SK-N-SH (cell line): ENCODE measurements at regions not wholly inside any gene's neighbourhood (a gene's known extent, or its start where the extent isn't known, plus 50 kb on each side); places are given as distances from the start of the nearest gene placed in this dataset.

Experiments used
- CTCF ChIA-PET: fragments of 300-600, 350-600 bp; formaldehyde crosslinking; extraction: SDS; loops from one replicate; lab custom pipeline; 2021; lab: Yijun Ruan, JAX
- POLR2A ChIA-PET: fragments of 350-600 bp; sonication (Branson Sonifier 250); formaldehyde crosslinking; extraction: SDS; loops from one replicate; lab custom pipeline; 2020; ENCODE audit warnings: antibody characterized with exemption, inconsistent platforms; lab: Yijun Ruan, JAX
- DNase-seq: peaks from one replicate; pipeline ENCODE4 v3.0.0; 2012
- H2AFZ ChIP-seq: fragments of 200-600 bp; sonication (generic); 2 replicates; pipeline ENCODE4 v1.8.1; 2016; ENCODE audit warnings: antibody characterized with exemption, mild to moderate bottlenecking, low read depth
- H3F3A ChIP-seq: fragments of 200-600 bp; sonication (generic); replicated peaks from 2 replicates; pipeline ENCODE3; 2016; ENCODE audit warnings: antibody characterized with exemption, mild to moderate bottlenecking; ENCODE audit not compliant: insufficient read depth
- H3K27ac ChIP-seq, 2 experiments: fragments of 200-500 bp in 1 of 2; fragments of 200-600 bp in 1 of 2; sonication (Bioruptor generic) in 1 of 2; sonication (generic), shearing (Covaris generic) in 1 of 2; 2 replicates each; pipeline versions ENCODE4 v1.5.1 to v1.6.1; 2014 to 2016; ENCODE audit warnings: low read depth in 2 of 2, inconsistent platforms in 1 of 2, low read length in 1 of 2, mild to moderate bottlenecking in 1 of 2, mixed read lengths in 1 of 2
- H3K27me3 ChIP-seq: fragments of 200-600 bp; sonication (generic), shearing (Covaris generic); 2 replicates; pipeline ENCODE4 v1.6.1; 2016; ENCODE audit warnings: mixed run types; ENCODE audit not compliant: insufficient read depth
- H3K36me3 ChIP-seq, 2 experiments: fragments of 200-500 bp in 1 of 2; fragments of 200-600 bp in 1 of 2; sonication (Bioruptor generic) in 1 of 2; sonication (generic) in 1 of 2; replicated peaks in 1 of 2; 2 replicates each; pipeline versions ENCODE3 to v1.5.1; 2014 to 2016; ENCODE audit warnings: low read length in 1 of 2, mild to moderate bottlenecking in 1 of 2; ENCODE audit not compliant: insufficient read depth in 2 of 2, control insufficient read depth in 1 of 2
- H3K4me1 ChIP-seq, 2 experiments: fragments of 200-500 bp in 1 of 2; fragments of 200-600 bp in 1 of 2; sonication (Bioruptor generic) in 1 of 2; sonication (generic), shearing (Covaris generic) in 1 of 2; 2 replicates each; pipeline versions ENCODE4 v1.5.1 to v1.6.1; 2014 to 2016; ENCODE audit warnings: low read depth in 1 of 2, low read length in 1 of 2, mixed run types in 1 of 2; ENCODE audit not compliant: insufficient read depth in 2 of 2, control insufficient read depth in 1 of 2
- H3K4me2 ChIP-seq: fragments of 200-600 bp; sonication (generic), shearing (Covaris generic); 2 replicates; pipeline ENCODE4 v1.6.1; 2017; ENCODE audit warnings: mixed run types
- H3K4me3 ChIP-seq, 2 experiments: fragments of 200-500 bp in 1 of 2; fragments of 200-600 bp in 1 of 2; sonication (Bioruptor generic) in 1 of 2; sonication (generic), shearing (Covaris generic) in 1 of 2; 2 replicates each; pipeline versions ENCODE4 v1.5.1 to v1.8.1; 2014 to 2016; ENCODE audit warnings: low read depth in 2 of 2, inconsistent platforms in 1 of 2, low read length in 1 of 2, mild to moderate bottlenecking in 1 of 2, mixed read lengths in 1 of 2, moderate library complexity in 1 of 2
- H3K79me2 ChIP-seq: fragments of 200-600 bp; sonication (generic); 2 replicates; pipeline ENCODE4 v1.8.1; 2017; ENCODE audit warnings: mild to moderate bottlenecking; ENCODE audit not compliant: insufficient read depth
- H3K9ac ChIP-seq: fragments of 200-600 bp; sonication (generic); 2 replicates; pipeline ENCODE4 v1.6.1; 2017; ENCODE audit warnings: mixed run types
- H3K9me2 ChIP-seq: fragments of 200-600 bp; sonication (generic); 2 replicates; pipeline ENCODE4 v1.6.1; 2017; ENCODE audit warnings: mixed run types
- H3K9me3 ChIP-seq: fragments of 200-600 bp; sonication (generic); 2 replicates; pipeline ENCODE4 v1.6.1; 2017; ENCODE audit warnings: mixed run types, mild to moderate bottlenecking, moderate library complexity
- H4K20me1 ChIP-seq: fragments of 200-600 bp; sonication (generic); 2 replicates; pipeline ENCODE4 v1.6.1; 2017; ENCODE audit warnings: mild to moderate bottlenecking, mixed run types; ENCODE audit not compliant: insufficient read depth
- EZH2phosphoT487 ChIP-seq: fragments of 200-600 bp; sonication (generic); IDR thresholded peaks from 2 replicates; pipeline ENCODE4 v1.6.1; 2017; ENCODE audit warnings: low read depth, mixed run types, mild to moderate bottlenecking, antibody characterized with exemption, moderate library complexity, borderline replicate concordance
- FOXJ3 ChIP-seq: sonication (generic); formaldehyde crosslinking; IDR thresholded peaks from 2 replicates; pipeline ENCODE4 v1.5.1; 2020; ENCODE audit warnings: mild to moderate bottlenecking, missing genetic modification reagents
- GATA2 ChIP-seq: sonication (generic); formaldehyde crosslinking; IDR thresholded peaks from 2 replicates; pipeline ENCODE4 v1.5.0; 2020; ENCODE audit warnings: mild to moderate bottlenecking, missing genetic modification reagents
- JUND ChIP-seq: IDR thresholded peaks from 2 replicates; pipeline ENCODE4 v1.4.0; 2012
- MEF2A ChIP-seq: IDR thresholded peaks from 2 replicates; pipeline ENCODE4 v1.4.0; 2012; ENCODE audit warnings: low read depth, borderline replicate concordance
- NFIC ChIP-seq: IDR thresholded peaks from 2 replicates; pipeline ENCODE4 v1.4.0; 2012; ENCODE audit warnings: borderline replicate concordance
- NRF1 ChIP-seq: IDR thresholded peaks from 2 replicates; pipeline ENCODE4 v1.6.1; 2012; ENCODE audit warnings: low read depth, mild to moderate bottlenecking, low read length
- POLR2AphosphoS5 ChIP-seq: IDR thresholded peaks from 2 replicates; pipeline ENCODE4 v1.6.1; 2012; ENCODE audit warnings: low read depth, low read length
- RCOR1 ChIP-seq: fragments of 150-350 bp; IDR thresholded peaks from 2 replicates; pipeline ENCODE4 v1.6.1; 2017; ENCODE audit warnings: antibody characterized with exemption, low read length
- RFX5 ChIP-seq: IDR thresholded peaks from 2 replicates; pipeline ENCODE4 v1.6.1; 2012; ENCODE audit warnings: mild to moderate bottlenecking, improper control_type of control experiment, low read length
- RXRA ChIP-seq: IDR thresholded peaks from 2 replicates; pipeline ENCODE4 v1.4.0; 2012; ENCODE audit warnings: low read depth, mild to moderate bottlenecking, borderline replicate concordance
- SMC3 ChIP-seq: IDR thresholded peaks from 2 replicates; pipeline ENCODE4 v1.6.1; 2012; ENCODE audit warnings: low read depth, low read length, improper control_type of control experiment
- TAF1 ChIP-seq: IDR thresholded peaks from 2 replicates; pipeline ENCODE4 v1.6.1; 2012; ENCODE audit warnings: low read depth, mild to moderate bottlenecking, low read length, moderate library complexity, borderline replicate concordance
- TCF12 ChIP-seq: IDR thresholded peaks from 2 replicates; pipeline ENCODE4 v1.4.0; 2012
- WGBS: methylation state at CpG from one replicate; pipeline ENCODE4 v1.1.6; 2017; ENCODE audit warnings: low lambda C conversion rate; 5-methylcytosine and 5-hydroxymethylcytosine counted together
- TF ChIP-seq, protein P1 (sequence below): IDR thresholded peaks from 2 replicates; pipeline ENCODE4 v1.6.1; 2012; ENCODE audit warnings: mild to moderate bottlenecking, low read depth, low read length, moderate library complexity
- TF ChIP-seq, protein P2 (sequence below): fragments of 200-600 bp; sonication (generic); IDR thresholded peaks from 2 replicates; pipeline ENCODE4 v1.6.1; 2017; ENCODE audit warnings: antibody characterized with exemption, mild to moderate bottlenecking, moderate library complexity
- TF ChIP-seq, protein P3 (sequence below): IDR thresholded peaks from 2 replicates; pipeline ENCODE4 v1.4.0; 2012; ENCODE audit warnings: low read depth, borderline replicate concordance
- TF ChIP-seq, protein P4 (sequence below): fragments of 150-350 bp; IDR thresholded peaks from 2 replicates; pipeline ENCODE4 v1.6.1; 2017; ENCODE audit warnings: antibody characterized with exemption, low read length, low read depth, borderline replicate concordance
- TF ChIP-seq, protein P5 (sequence below): IDR thresholded peaks from 2 replicates; pipeline ENCODE4 v1.4.0; 2012; ENCODE audit warnings: low read depth, borderline replicate concordance

DNA sequence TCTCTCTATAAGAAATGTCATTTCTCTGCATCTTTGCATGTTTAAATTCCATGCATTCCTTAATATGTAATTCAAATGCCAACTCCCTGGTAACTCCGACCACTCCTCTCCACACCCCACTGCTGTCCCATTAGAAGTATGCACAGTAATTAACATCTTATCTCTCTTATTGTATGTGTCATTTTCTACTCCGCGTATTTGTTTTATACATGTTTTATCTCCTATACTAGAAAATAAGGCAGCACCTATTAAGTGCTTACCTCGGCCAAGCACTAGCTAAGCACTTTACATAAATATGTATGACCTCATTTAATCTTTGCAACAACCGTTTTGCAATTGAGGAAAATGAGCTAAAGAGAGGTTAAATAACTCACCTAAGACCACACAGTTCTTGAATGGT lies 469.8 kb downstream of the BCAT1 start:
- H3F3A ChIP-seq, result no peaks in the 10 kb centered on the region
- H3K4me1 ChIP-seq, result no peaks in the 10 kb centered on the region
- H3K9ac ChIP-seq, result no peak overlapping the region
- no peak overlapping the region for H3K4me2 ChIP-seq
- no peaks in the 10 kb centered on the region for H3K27me3 ChIP-seq
- POLR2A ChIA-PET, result no interaction called here
- DNase-seq, result no peak
- no peak overlapping the region for H3K4me3 ChIP-seq
- H2AFZ ChIP-seq, result no peak overlapping the region
- no peaks in the 10 kb centered on the region for H3K79me2 ChIP-seq
- TF ChIP-seq GATA2 (CRISPR knock-in tag) (no peak), EZH2phosphoT487 (no peak), JUND (no peak), SMC3 (no peak), MEF2A (no peak), TCF12 (no peak), RXRA (no peak), NRF1 (no peak), POLR2AphosphoS5 (no peak), NFIC (no peak), RFX5 (no peak), RCOR1 (no peak), TAF1 (no peak), FOXJ3 (CRISPR knock-in tag) (no peak)
- TF ChIP-seq, protein P1, sequence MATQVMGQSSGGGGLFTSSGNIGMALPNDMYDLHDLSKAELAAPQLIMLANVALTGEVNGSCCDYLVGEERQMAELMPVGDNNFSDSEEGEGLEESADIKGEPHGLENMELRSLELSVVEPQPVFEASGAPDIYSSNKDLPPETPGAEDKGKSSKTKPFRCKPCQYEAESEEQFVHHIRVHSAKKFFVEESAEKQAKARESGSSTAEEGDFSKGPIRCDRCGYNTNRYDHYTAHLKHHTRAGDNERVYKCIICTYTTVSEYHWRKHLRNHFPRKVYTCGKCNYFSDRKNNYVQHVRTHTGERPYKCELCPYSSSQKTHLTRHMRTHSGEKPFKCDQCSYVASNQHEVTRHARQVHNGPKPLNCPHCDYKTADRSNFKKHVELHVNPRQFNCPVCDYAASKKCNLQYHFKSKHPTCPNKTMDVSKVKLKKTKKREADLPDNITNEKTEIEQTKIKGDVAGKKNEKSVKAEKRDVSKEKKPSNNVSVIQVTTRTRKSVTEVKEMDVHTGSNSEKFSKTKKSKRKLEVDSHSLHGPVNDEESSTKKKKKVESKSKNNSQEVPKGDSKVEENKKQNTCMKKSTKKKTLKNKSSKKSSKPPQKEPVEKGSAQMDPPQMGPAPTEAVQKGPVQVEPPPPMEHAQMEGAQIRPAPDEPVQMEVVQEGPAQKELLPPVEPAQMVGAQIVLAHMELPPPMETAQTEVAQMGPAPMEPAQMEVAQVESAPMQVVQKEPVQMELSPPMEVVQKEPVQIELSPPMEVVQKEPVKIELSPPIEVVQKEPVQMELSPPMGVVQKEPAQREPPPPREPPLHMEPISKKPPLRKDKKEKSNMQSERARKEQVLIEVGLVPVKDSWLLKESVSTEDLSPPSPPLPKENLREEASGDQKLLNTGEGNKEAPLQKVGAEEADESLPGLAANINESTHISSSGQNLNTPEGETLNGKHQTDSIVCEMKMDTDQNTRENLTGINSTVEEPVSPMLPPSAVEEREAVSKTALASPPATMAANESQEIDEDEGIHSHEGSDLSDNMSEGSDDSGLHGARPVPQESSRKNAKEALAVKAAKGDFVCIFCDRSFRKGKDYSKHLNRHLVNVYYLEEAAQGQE, result no peak
- TF ChIP-seq, protein P2, sequence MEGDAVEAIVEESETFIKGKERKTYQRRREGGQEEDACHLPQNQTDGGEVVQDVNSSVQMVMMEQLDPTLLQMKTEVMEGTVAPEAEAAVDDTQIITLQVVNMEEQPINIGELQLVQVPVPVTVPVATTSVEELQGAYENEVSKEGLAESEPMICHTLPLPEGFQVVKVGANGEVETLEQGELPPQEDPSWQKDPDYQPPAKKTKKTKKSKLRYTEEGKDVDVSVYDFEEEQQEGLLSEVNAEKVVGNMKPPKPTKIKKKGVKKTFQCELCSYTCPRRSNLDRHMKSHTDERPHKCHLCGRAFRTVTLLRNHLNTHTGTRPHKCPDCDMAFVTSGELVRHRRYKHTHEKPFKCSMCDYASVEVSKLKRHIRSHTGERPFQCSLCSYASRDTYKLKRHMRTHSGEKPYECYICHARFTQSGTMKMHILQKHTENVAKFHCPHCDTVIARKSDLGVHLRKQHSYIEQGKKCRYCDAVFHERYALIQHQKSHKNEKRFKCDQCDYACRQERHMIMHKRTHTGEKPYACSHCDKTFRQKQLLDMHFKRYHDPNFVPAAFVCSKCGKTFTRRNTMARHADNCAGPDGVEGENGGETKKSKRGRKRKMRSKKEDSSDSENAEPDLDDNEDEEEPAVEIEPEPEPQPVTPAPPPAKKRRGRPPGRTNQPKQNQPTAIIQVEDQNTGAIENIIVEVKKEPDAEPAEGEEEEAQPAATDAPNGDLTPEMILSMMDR, result no peak
- TF ChIP-seq, protein P3, sequence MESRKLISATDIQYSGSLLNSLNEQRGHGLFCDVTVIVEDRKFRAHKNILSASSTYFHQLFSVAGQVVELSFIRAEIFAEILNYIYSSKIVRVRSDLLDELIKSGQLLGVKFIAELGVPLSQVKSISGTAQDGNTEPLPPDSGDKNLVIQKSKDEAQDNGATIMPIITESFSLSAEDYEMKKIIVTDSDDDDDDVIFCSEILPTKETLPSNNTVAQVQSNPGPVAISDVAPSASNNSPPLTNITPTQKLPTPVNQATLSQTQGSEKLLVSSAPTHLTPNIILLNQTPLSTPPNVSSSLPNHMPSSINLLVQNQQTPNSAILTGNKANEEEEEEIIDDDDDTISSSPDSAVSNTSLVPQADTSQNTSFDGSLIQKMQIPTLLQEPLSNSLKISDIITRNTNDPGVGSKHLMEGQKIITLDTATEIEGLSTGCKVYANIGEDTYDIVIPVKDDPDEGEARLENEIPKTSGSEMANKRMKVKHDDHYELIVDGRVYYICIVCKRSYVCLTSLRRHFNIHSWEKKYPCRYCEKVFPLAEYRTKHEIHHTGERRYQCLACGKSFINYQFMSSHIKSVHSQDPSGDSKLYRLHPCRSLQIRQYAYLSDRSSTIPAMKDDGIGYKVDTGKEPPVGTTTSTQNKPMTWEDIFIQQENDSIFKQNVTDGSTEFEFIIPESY, result no peak
- TF ChIP-seq, protein P4, sequence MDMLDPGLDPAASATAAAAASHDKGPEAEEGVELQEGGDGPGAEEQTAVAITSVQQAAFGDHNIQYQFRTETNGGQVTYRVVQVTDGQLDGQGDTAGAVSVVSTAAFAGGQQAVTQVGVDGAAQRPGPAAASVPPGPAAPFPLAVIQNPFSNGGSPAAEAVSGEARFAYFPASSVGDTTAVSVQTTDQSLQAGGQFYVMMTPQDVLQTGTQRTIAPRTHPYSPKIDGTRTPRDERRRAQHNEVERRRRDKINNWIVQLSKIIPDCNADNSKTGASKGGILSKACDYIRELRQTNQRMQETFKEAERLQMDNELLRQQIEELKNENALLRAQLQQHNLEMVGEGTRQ, result no peak
- TF ChIP-seq, protein P5, sequence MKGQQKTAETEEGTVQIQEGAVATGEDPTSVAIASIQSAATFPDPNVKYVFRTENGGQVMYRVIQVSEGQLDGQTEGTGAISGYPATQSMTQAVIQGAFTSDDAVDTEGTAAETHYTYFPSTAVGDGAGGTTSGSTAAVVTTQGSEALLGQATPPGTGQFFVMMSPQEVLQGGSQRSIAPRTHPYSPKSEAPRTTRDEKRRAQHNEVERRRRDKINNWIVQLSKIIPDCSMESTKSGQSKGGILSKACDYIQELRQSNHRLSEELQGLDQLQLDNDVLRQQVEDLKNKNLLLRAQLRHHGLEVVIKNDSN, result no peak
- no peaks in the 10 kb centered on the region for H3K9me2 ChIP-seq
- CTCF ChIA-PET, result no interaction called here
- H3K9me3 ChIP-seq, result no peaks in the 10 kb centered on the region
- H3K27ac ChIP-seq, result no peak overlapping the region
- H4K20me1 ChIP-seq, result no peaks in the 10 kb centered on the region
- H3K36me3 ChIP-seq, result no peaks in the 10 kb centered on the region
- WGBS, result 76% methylated on average over 5 of the region's 5 CpGs
